ENCODE measurements at regions not wholly inside any gene's neighbourhood (a gene's known extent, or its start where the extent isn't known, plus 50 kb on each side); places are given as distances from the start of the nearest gene placed in this dataset.
"Not testable (repeated sequence)": the region's sequence is repeated elsewhere in the genome, so short reads cannot be mapped to it uniquely, and the experiment has no call there.

- no peak for DNase-seq
Observed at GRCh38 chr4:59518005-59518823, 1681.9 kb upstream of the ADGRL3 start.

- no peak for DNase-seq
Observed at GRCh38 chr4:59525885-59526284, 1674.2 kb upstream of the ADGRL3 start.

GRCh38 chr4:59535541-59535940, 1664.6 kb upstream of the ADGRL3 start:
- no peak for DNase-seq

- no peak for DNase-seq
Observed at GRCh38 chr4:59536428-59536827, 1663.7 kb upstream of the ADGRL3 start.

GRCh38 chr4:59537246-59537886, 1662.8 kb upstream of the ADGRL3 start:
- DNase-seq = no peak

- DNase-seq = peak; percentile 23 to 73
Observed at GRCh38 chr4:59539401-59539800, 1660.7 kb upstream of the ADGRL3 start.

- DNase-seq = no peak
Observed at GRCh38 chr4:59540311-59540710, 1659.8 kb upstream of the ADGRL3 start.

GRCh38 chr4:59553063-59553720, 1646.9 kb upstream of the ADGRL3 start:
- no peak for DNase-seq

GRCh38 chr4:59553721-59554091, 1646.4 kb upstream of the ADGRL3 start:
- no peak for DNase-seq

GRCh38 chr4:59556191-59556590, 1643.9 kb upstream of the ADGRL3 start:
- DNase-seq = not testable (repeated sequence)

GRCh38 chr4:59560141-59560648, 1639.9 kb upstream of the ADGRL3 start:
- DNase-seq = not testable (repeated sequence)

GRCh38 chr4:59565836-59566235, 1634.3 kb upstream of the ADGRL3 start:
- peak in 1 of 2 experiments; percentile 48 for DNase-seq

GRCh38 chr4:59570860-59571476, 1629.2 kb upstream of the ADGRL3 start:
- DNase-seq = no peak

GRCh38 chr4:59571805-59572430, 1628.2 kb upstream of the ADGRL3 start:
- DNase-seq = no peak

GRCh38 chr4:59583845-59584568, 1616.1 kb upstream of the ADGRL3 start:
- DNase-seq = no peak

GRCh38 chr4:59597536-59598329, 1602.4 kb upstream of the ADGRL3 start:
- no peak for DNase-seq

GRCh38 chr4:59598330-59598618, 1601.9 kb upstream of the ADGRL3 start:
- no peak for DNase-seq

GRCh38 chr4:59608466-59608865, 1591.7 kb upstream of the ADGRL3 start:
- no peak for DNase-seq

- DNase-seq = no peak
Observed at GRCh38 chr4:59612235-59612634, 1587.9 kb upstream of the ADGRL3 start.

GRCh38 chr4:59615316-59615715, 1584.8 kb upstream of the ADGRL3 start:
- DNase-seq = no peak

- DNase-seq = no peak
Observed at GRCh38 chr4:59629348-59629747, 1570.8 kb upstream of the ADGRL3 start.

Data from NCI-H446 (cell line).